ENCODE measurements at regions not wholly inside any gene's neighbourhood (a gene's known extent, or its start where the extent isn't known, plus 50 kb on each side); places are given as distances from the start of the nearest gene placed in this dataset.

DNA sequence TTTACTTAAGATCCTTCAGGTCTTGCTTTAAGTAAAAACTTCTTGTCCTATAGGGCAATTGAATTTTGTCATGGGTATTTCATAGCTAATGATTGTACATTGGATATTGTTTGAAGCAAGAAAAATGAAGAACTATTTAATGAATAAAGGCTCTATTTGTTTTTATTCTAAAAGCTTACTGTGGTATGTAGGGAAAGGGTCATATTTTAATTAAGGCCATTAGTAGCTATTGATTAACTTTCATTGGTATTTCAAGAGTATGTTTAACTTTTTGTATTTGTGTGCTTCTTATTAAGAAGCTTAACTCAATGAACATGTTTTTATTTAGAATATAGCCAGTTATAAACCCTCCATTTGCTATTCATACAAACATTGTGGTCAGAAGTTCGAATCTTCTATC lies 1951.8 kb upstream of the ADGRL3 start:
- Histone ChIP-seq H3K9me2 (replicated peaks; ENCODE audit: low read depth, low read length) (no peaks in the 10 kb centered on the region), H2AFZ (ENCODE audit: low read length) (no peak overlapping the region; the same call in 1 of the 2 replicates), H3K9ac (ENCODE audit: low read depth, low read length, poor library complexity, severe bottlenecking) (no peak overlapping the region), H3K36me3 (ENCODE audit: insufficient read depth, low read length) (no peaks in the 10 kb centered on the region), H3K4me3 (ENCODE audit: low read length, poor library complexity, severe bottlenecking) (no peak overlapping the region), H3K79me2 (ENCODE audit: insufficient read depth, low read length) (no peaks in the 10 kb centered on the region), H4K20me1 (ENCODE audit: insufficient read depth, low read length, poor library complexity, severe bottlenecking) (no peaks in the 10 kb centered on the region), H3F3A (ENCODE audit: low read depth) (no peaks in the 10 kb centered on the region), H3K27me3 (ENCODE audit: insufficient read depth, low read length, poor library complexity, severe bottlenecking) (no peaks in the 10 kb centered on the region), H3K4me1 (ENCODE audit: insufficient read depth, low read length, poor library complexity, severe bottlenecking) (no peaks in the 10 kb centered on the region), H3K9me3 (ENCODE audit: insufficient read depth, low read depth, low read length) (no peaks in the 10 kb centered on the region), H3K4me2 (ENCODE audit: low read depth, low read length, poor library complexity, severe bottlenecking) (no peak overlapping the region)
- TF ChIP-seq, protein P1, sequence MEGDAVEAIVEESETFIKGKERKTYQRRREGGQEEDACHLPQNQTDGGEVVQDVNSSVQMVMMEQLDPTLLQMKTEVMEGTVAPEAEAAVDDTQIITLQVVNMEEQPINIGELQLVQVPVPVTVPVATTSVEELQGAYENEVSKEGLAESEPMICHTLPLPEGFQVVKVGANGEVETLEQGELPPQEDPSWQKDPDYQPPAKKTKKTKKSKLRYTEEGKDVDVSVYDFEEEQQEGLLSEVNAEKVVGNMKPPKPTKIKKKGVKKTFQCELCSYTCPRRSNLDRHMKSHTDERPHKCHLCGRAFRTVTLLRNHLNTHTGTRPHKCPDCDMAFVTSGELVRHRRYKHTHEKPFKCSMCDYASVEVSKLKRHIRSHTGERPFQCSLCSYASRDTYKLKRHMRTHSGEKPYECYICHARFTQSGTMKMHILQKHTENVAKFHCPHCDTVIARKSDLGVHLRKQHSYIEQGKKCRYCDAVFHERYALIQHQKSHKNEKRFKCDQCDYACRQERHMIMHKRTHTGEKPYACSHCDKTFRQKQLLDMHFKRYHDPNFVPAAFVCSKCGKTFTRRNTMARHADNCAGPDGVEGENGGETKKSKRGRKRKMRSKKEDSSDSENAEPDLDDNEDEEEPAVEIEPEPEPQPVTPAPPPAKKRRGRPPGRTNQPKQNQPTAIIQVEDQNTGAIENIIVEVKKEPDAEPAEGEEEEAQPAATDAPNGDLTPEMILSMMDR (conservative IDR thresholded peaks at IDR 0.05; ENCODE audit: low read length) = no peak
- TF ChIP-seq EZH2phosphoT487 (IDR thresholded peaks at IDR 0.05; ENCODE audit: borderline replicate concordance) = no peak

DNA sequence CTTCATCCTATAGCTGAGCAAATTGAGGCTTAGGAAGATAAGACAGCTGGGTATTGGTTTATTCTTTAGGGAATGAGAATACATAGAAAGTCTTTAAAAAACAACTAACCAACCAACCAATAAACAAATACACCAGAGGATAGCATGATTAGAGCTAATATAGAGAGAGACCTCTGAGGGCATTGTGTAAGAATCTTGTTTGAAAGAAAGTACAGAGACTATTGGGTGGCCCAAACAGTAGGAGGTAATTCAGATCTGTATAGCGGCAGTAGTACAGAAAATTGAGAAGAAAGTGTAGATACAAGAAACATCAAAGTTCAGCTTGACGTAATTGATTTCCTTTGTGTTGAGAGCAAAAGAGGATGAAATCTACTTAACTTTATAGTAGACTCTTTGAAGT lies 1951.0 kb upstream of the ADGRL3 start:
- Histone ChIP-seq H3F3A (ENCODE audit: low read depth) (no peaks in the 10 kb centered on the region), H3K9me3 (ENCODE audit: insufficient read depth, low read depth, low read length) (no peaks in the 10 kb centered on the region), H3K36me3 (ENCODE audit: insufficient read depth, low read length) (no peaks in the 10 kb centered on the region), H3K4me3 (ENCODE audit: low read length, poor library complexity, severe bottlenecking) (no peak overlapping the region), H3K27me3 (ENCODE audit: insufficient read depth, low read length, poor library complexity, severe bottlenecking) (no peaks in the 10 kb centered on the region), H2AFZ (ENCODE audit: low read length) (no peak overlapping the region), H3K4me2 (ENCODE audit: low read depth, low read length, poor library complexity, severe bottlenecking) (no peak overlapping the region), H4K20me1 (ENCODE audit: insufficient read depth, low read length, poor library complexity, severe bottlenecking) (no peaks in the 10 kb centered on the region), H3K79me2 (ENCODE audit: insufficient read depth, low read length) (no peaks in the 10 kb centered on the region), H3K4me1 (ENCODE audit: insufficient read depth, low read length, poor library complexity, severe bottlenecking) (no peaks in the 10 kb centered on the region), H3K9ac (ENCODE audit: low read depth, low read length, poor library complexity, severe bottlenecking) (no peak overlapping the region), H3K9me2 (replicated peaks; ENCODE audit: low read depth, low read length) (no peaks in the 10 kb centered on the region)
- TF ChIP-seq, protein P1 (conservative IDR thresholded peaks at IDR 0.05; ENCODE audit: low read length) = no peak
- TF ChIP-seq EZH2phosphoT487 (IDR thresholded peaks at IDR 0.05; ENCODE audit: borderline replicate concordance) = no peak

- H4K20me1 ChIP-seq (ENCODE audit: insufficient read depth, low read length, poor library complexity, severe bottlenecking) = no peaks in the 10 kb centered on the region
- H3K4me2 ChIP-seq (ENCODE audit: low read depth, low read length, poor library complexity, severe bottlenecking) = no peak overlapping the region
- no peaks in the 10 kb centered on the region for H3K9me2 ChIP-seq (replicated peaks; ENCODE audit: low read depth, low read length)
- H2AFZ ChIP-seq (ENCODE audit: low read length) = no peak overlapping the region
- H3K36me3 ChIP-seq (ENCODE audit: insufficient read depth, low read length) = no peaks in the 10 kb centered on the region
- H3F3A ChIP-seq (ENCODE audit: low read depth) = no peaks in the 10 kb centered on the region
- no peaks in the 10 kb centered on the region for H3K9me3 ChIP-seq (ENCODE audit: insufficient read depth, low read depth, low read length)
- no peaks in the 10 kb centered on the region for H3K27me3 ChIP-seq (ENCODE audit: insufficient read depth, low read length, poor library complexity, severe bottlenecking)
- no peaks in the 10 kb centered on the region for H3K79me2 ChIP-seq (ENCODE audit: insufficient read depth, low read length)
- no peaks in the 10 kb centered on the region for H3K4me1 ChIP-seq (ENCODE audit: insufficient read depth, low read length, poor library complexity, severe bottlenecking)
- H3K9ac ChIP-seq (ENCODE audit: low read depth, low read length, poor library complexity, severe bottlenecking) = no peak overlapping the region
- no peak for TF ChIP-seq EZH2phosphoT487 (IDR thresholded peaks at IDR 0.05; ENCODE audit: borderline replicate concordance)
- TF ChIP-seq, protein P1 (conservative IDR thresholded peaks at IDR 0.05; ENCODE audit: low read length) = no peak
- H3K4me3 ChIP-seq (ENCODE audit: low read length, poor library complexity, severe bottlenecking) = no peak overlapping the region
Measured at GRCh38 chr4:59258002-59258401, 1942.1 kb upstream of the ADGRL3 start.
